T-cell (primary cell): ENCODE measurements at regions not wholly inside any gene's neighbourhood (a gene's known extent, or its start where the extent isn't known, plus 50 kb on each side); places are given as distances from the start of the nearest gene placed in this dataset.
A peak's percentile ranks its signal among the peaks of the same experiment; 100 is the strongest.
"Not testable (repeated sequence)": the region's sequence is repeated elsewhere in the genome, so short reads cannot be mapped to it uniquely, and the experiment has no call there.

Experiments used
- ATAC-seq, 4 experiments: fragments of 200-7000 bp in 3 of 4; fragments of 150-1000 bp in 1 of 4; cut with Tn5 transposase; replicated peaks in 1 of 4; 1 replicate in 3 of 4; 2 replicates in 1 of 4; pipeline ENCODE4 v1.10.0; 2021; ENCODE audit warnings: moderate library complexity in 3 of 4, mild to moderate bottlenecking in 2 of 4, moderate number of reproducible peaks in 1 of 4
- CTCF ChIA-PET, 2 donors: fragments of 300-600 bp; sonication (Branson Sonifier 250); formaldehyde crosslinking; loops; one replicate each; lab custom pipeline; 2022; ENCODE audit warnings: antibody characterized with exemption in 2 of 2; lab: Charles Lee
- POLR2A ChIA-PET, 2 donors: fragments of 300-600 bp; sonication (Branson Sonifier 250); formaldehyde crosslinking; loops; one replicate each; lab custom pipeline; 2022; ENCODE audit warnings: antibody characterized with exemption in 2 of 2; lab: Charles Lee
- DNase-seq, 35 experiments: peaks; one replicate each; pipeline versions ENCODE4 v3.0.0 to v3.0.0-alpha.2; 2013 to 2023
- H3K27ac ChIP-seq: one replicate; pipeline ENCODE4 v1.5.1; 2013; ENCODE audit warnings: low read length
- H3K27me3 ChIP-seq, 2 experiments: replicated peaks in 1 of 2; 1 replicate in 1 of 2; 2 replicates in 1 of 2; pipeline versions ENCODE4 v1.6.1 to v1.7.0; 2013; ENCODE audit warnings: low read length in 1 of 2, mixed read lengths in 1 of 2; ENCODE audit not compliant: control insufficient read depth in 2 of 2, insufficient read depth in 2 of 2; ENCODE audit errors: extremely low read depth in 1 of 2
- H3K36me3 ChIP-seq, 2 donors: 1 replicate in 1 of 2; 2 replicates in 1 of 2; pipeline versions ENCODE4 v1.6.1 to v1.7.0; 2013; ENCODE audit warnings: low read length in 1 of 2; ENCODE audit not compliant: control insufficient read depth in 2 of 2, insufficient read depth in 1 of 2; ENCODE audit errors: extremely low read depth in 1 of 2
- H3K4me1 ChIP-seq, 2 experiments: 1 replicate in 1 of 2; 2 replicates in 1 of 2; pipeline versions ENCODE4 v1.6.1 to v1.7.0; 2013; ENCODE audit warnings: low read length in 2 of 2, mixed read lengths in 1 of 2; ENCODE audit not compliant: insufficient read depth in 2 of 2, control insufficient read depth in 1 of 2; ENCODE audit errors: extremely low read depth in 1 of 2
- H3K4me3 ChIP-seq, 2 donors: 1 replicate in 1 of 2; 2 replicates in 1 of 2; pipeline versions ENCODE4 v1.5.1 to v1.7.0; 2013; ENCODE audit warnings: mild to moderate bottlenecking in 2 of 2, low read length in 1 of 2, moderate library complexity in 1 of 2; ENCODE audit not compliant: control insufficient read depth in 1 of 2; ENCODE audit errors: extremely low read depth in 1 of 2
- H3K9me3 ChIP-seq: 2 replicates; pipeline ENCODE4 v1.7.0; 2013
- H3K27ac Mint-ChIP-seq, 2 donors: one replicate each; pipeline ENCODE4 v1.8.0; 2020 to 2021; ENCODE audit warnings: mild to moderate bottlenecking in 2 of 2, mixed read lengths in 2 of 2
- H3K27me3 Mint-ChIP-seq, 2 donors: one replicate each; pipeline ENCODE4 v1.8.0; 2021 to 2022; ENCODE audit warnings: mixed read lengths in 2 of 2
- H3K36me3 Mint-ChIP-seq: one replicate; pipeline ENCODE4 v1.8.0; 2021; ENCODE audit warnings: mixed read lengths
- H3K4me1 Mint-ChIP-seq, 3 donors: one replicate each; pipeline ENCODE4 v1.8.0; 2020 to 2022; ENCODE audit warnings: mixed read lengths in 3 of 3, mild to moderate bottlenecking in 1 of 3
- H3K4me3 Mint-ChIP-seq, 3 donors: one replicate each; pipeline ENCODE4 v1.8.0; 2020 to 2022; ENCODE audit warnings: mild to moderate bottlenecking in 3 of 3, mixed read lengths in 3 of 3, moderate library complexity in 3 of 3
- H3K9me3 Mint-ChIP-seq, 3 donors: one replicate each; pipeline ENCODE4 v1.8.0; 2020 to 2022; ENCODE audit warnings: mixed read lengths in 3 of 3
- WGBS: methylation state at CpG from one replicate; pipeline ENCODE4 v1.1.5; 2013; ENCODE audit warnings: missing lambda C conversion rate; ENCODE audit not compliant: insufficient coverage; 5-methylcytosine and 5-hydroxymethylcytosine counted together

DNA sequence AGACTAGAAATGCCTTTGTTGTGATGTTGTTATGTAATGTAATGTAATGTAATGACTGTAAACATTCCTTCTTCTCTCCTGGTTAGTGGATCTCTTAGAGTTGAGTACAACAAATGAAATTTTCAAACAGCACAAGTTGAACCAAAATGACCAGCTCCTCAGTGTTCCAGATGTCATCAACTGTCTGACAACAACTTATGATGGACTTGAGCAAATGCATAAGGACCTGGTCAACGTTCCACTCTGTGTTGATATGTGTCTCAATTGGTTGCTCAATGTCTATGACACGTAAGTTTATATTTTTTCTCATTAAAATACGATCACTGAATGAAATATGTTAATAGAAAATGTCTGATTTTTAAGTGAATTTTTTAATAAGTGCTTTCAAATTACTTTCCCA lies 496.7 kb downstream of the UTRN start:
- DNase-seq: no peak
- Mint-ChIP-seq H3K27me3 (no peaks in the 10 kb centered on the region), H3K36me3 (peaks cover 51% of the 10 kb centered on the region), H3K27ac (no peak overlapping the region), H3K4me3 (no peak overlapping the region), H3K4me1 (peaks cover 0 to 11% (median 2%) of the 10 kb centered on the region in 3 donors), H3K9me3 (no peaks in the 10 kb centered on the region)
- Histone ChIP-seq H3K27ac (no peak overlapping the region), H3K4me1 (no peaks in the 10 kb centered on the region), H3K4me3 (no peak overlapping the region), H3K36me3 (peaks cover 0 to 24% of the 10 kb centered on the region in 2 donors), H3K9me3 (no peaks in the 10 kb centered on the region), H3K27me3 (no peaks in the 10 kb centered on the region)
- POLR2A ChIA-PET: interaction anchor here in 1 of 2 donors (0.6 kb wide), 1 partner anchor 64 kb away, joined by 3 read pairs; no protein-coding TSS in a partner anchor
- no CpG with 5 or more reads among the region's 3 CpGs for WGBS
- CTCF ChIA-PET: interaction anchor here in 1 of 2 donors (0.9 to 1.1 kb wide), 2 partner anchors 13 to 199 kb away, joined by 3 read pairs; no protein-coding TSS in a partner anchor
- ATAC-seq: no peak

DNA sequence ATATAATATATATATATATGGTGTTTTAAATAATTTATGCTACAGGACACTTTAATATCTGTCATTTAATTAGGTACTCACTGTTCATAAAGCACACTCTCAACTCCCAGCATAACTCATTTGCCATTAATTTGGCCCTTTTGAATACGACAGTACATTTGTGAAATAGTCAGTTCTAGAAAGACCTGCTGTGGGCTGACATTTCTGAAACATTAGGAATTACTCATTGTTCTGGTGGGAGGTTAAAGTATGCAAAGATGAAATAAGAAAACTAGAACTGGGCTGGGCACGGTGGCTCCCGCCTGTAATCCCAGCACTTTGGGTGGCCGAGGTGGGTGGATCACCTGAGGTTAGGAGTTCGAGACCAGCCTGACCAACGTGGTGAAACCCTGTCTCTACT lies 497.5 kb downstream of the UTRN start:
- H3K4me1 ChIP-seq: no peaks in the 10 kb centered on the region
- 63% methylated on average over 1 of the region's 6 CpGs for WGBS
- ChIA-PET CTCF (interaction anchor here in 1 of 2 donors (0.9 to 1.1 kb wide), 2 partner anchors 14 to 200 kb away, joined by 3 read pairs; no protein-coding TSS in a partner anchor), POLR2A (interaction anchor here in 1 of 2 donors (0.6 kb wide), 1 partner anchor 65 kb away, joined by 3 read pairs; no protein-coding TSS in a partner anchor)
- Mint-ChIP-seq H3K27ac (no peak overlapping the region), H3K27me3 (no peaks in the 10 kb centered on the region), H3K36me3 (peaks cover 51% of the 10 kb centered on the region), H3K4me3 (no peak overlapping the region), H3K9me3 (no peaks in the 10 kb centered on the region), H3K4me1 (peaks cover 0 to 8% (median 2%) of the 10 kb centered on the region in 3 donors)
- no peak overlapping the region for H3K27ac ChIP-seq
- peaks cover 0 to 22% of the 10 kb centered on the region in 2 donors for H3K36me3 ChIP-seq
- ATAC-seq (no peak), DNase-seq (no peak)
- H3K9me3 ChIP-seq: no peaks in the 10 kb centered on the region
- H3K27me3 ChIP-seq: no peaks in the 10 kb centered on the region
- no peak overlapping the region for H3K4me3 ChIP-seq

DNA sequence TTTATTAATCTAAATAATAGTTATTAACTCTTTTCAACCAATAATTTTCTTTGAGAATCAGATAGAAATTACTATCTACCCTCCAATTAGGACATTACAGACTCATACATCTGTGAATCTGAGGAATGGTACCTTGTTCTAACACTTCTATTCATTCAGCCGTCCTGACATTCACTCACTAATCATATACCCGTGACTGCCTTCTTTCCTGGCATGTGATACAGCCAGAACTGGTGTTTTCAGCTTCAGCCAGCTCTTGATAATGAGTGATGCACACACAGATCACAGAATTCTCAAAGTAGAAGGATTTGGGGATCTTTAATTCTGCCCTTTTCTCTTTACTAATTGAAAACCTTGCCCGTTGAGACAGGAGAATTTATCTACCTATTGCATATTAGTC lies 499.9 kb downstream of the UTRN start:
- Mint-ChIP-seq H3K9me3 (no peaks in the 10 kb centered on the region), H3K4me3 (no peak overlapping the region), H3K36me3 (peaks cover 52% of the 10 kb centered on the region), H3K27ac (no peak overlapping the region), H3K4me1 (no peaks in the 10 kb centered on the region), H3K27me3 (no peaks in the 10 kb centered on the region)
- POLR2A ChIA-PET: no interaction called here
- Histone ChIP-seq H3K4me3 (no peak overlapping the region), H3K36me3 (peaks cover 0 to 37% of the 10 kb centered on the region in 2 donors), H3K27ac (no peak overlapping the region), H3K27me3 (no peaks in the 10 kb centered on the region), H3K4me1 (no peaks in the 10 kb centered on the region), H3K9me3 (no peaks in the 10 kb centered on the region)
- WGBS: no CpG with 5 or more reads among the region's 3 CpGs
- CTCF ChIA-PET: no interaction called here
- no peak for DNase-seq
- no peak for ATAC-seq

DNA sequence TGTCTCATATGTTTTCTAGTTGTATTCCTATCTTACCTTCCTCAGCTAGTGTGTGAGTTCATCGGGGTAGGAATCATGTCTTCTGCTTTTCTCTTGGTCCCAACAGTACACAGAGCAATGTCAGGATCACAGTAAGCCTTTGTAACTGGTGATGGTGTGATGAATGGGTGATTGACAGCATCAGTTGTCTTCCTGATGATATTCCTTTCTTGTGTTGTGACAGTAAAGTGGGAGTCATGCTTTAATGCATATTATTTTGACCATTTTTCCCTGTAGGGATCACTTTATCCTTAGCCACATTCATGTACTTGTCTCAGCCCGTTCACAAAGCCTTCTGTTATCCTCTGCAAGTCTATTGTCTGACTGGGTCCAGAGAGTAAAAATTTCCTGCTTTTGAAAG lies 501.7 kb downstream of the UTRN start:
- CTCF ChIA-PET: no interaction called here
- no peak overlapping the region for H3K27ac Mint-ChIP-seq

DNA sequence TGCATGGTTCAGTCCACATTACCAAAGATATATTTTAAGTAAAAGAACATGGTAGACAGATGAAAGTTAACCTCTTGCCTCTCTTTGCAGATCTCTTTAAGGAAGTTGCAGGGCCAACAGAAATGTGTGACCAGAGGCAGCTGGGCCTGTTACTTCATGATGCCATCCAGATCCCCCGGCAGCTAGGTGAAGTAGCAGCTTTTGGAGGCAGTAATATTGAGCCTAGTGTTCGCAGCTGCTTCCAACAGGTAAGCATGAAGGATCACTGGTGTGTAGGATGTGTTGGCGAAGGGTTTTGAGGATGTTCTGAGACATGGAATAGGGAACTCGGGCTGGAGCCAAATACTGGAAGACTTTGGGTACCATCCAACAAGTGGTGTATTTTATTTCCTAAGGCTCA lies 508.6 kb downstream of the UTRN start:
- peaks cover 7 to 17% (median 8%) of the 10 kb centered on the region in 3 donors for H3K9me3 Mint-ChIP-seq
- H3K27me3 Mint-ChIP-seq: no peaks in the 10 kb centered on the region
- no peak for ATAC-seq

More for the DNA sequence above, 501.7 kb downstream of the UTRN start:
- no peak overlapping the region for H3K27ac ChIP-seq
- H3K4me1 Mint-ChIP-seq: no peaks in the 10 kb centered on the region
- H3K9me3 ChIP-seq: no peaks in the 10 kb centered on the region
- no peak overlapping the region for H3K4me3 Mint-ChIP-seq
- H3K4me1 ChIP-seq: no peaks in the 10 kb centered on the region
- peaks cover 56% of the 10 kb centered on the region for H3K36me3 Mint-ChIP-seq
- WGBS: no CpG with 5 or more reads among the region's 2 CpGs
- ATAC-seq (no peak), DNase-seq (no peak)
- H3K27me3 Mint-ChIP-seq: no peaks in the 10 kb centered on the region
- no peaks in the 10 kb centered on the region for H3K9me3 Mint-ChIP-seq
- no peaks in the 10 kb centered on the region for H3K27me3 ChIP-seq
- POLR2A ChIA-PET: no interaction called here
- no peak overlapping the region for H3K4me3 ChIP-seq
- H3K36me3 ChIP-seq: peaks cover 0 to 40% of the 10 kb centered on the region in 2 donors

DNA sequence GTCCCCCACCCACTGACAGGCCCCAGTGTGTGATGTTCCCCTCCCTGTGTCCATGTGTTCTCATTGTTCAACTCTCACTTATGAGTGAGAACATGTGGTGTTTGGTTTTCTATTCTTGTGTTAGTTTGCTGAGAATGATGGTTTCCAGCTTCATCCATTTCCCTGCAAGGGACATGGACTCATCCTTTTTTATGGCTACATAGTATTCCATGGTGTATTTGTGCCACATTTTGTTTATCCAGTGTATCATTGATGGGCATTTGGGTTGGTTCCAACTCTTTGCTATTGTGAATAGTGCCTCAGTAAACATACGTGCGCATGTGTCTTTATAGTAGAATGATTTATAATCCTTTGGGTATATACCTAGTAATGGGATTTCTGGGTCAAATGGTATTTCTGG lies 509.9 kb downstream of the UTRN start:
- peaks cover 14 to 54% of the 10 kb centered on the region in 2 donors for H3K36me3 ChIP-seq
- CTCF ChIA-PET, H3K4me1 Mint-ChIP-seq, H3K9me3 ChIP-seq, POLR2A ChIA-PET, H3K4me3 Mint-ChIP-seq, H3K27me3 ChIP-seq, H3K27me3 Mint-ChIP-seq, ATAC-seq, DNase-seq, H3K4me3 ChIP-seq, H3K27ac ChIP-seq, H3K4me1 ChIP-seq: not testable (repeated sequence)
- no CpG with 5 or more reads among the region's 2 CpGs for WGBS
- peaks cover 82% of the 10 kb centered on the region for H3K36me3 Mint-ChIP-seq
- peaks cover 7 to 17% (median 8%) of the 10 kb centered on the region in 3 donors for H3K9me3 Mint-ChIP-seq
- H3K27ac Mint-ChIP-seq: peak overlapping the region in 1 of 2 donors; percentile 57

More for the DNA sequence above, 508.6 kb downstream of the UTRN start:
- Histone ChIP-seq H3K36me3 (peaks cover 12 to 59% of the 10 kb centered on the region in 2 donors), H3K4me1 (no peaks in the 10 kb centered on the region), H3K27me3 (no peaks in the 10 kb centered on the region), H3K4me3 (no peak overlapping the region), H3K9me3 (no peaks in the 10 kb centered on the region), H3K27ac (no peak overlapping the region)
- 93% methylated on average over 3 of the region's 4 CpGs for WGBS
- POLR2A ChIA-PET: interaction anchor here in 1 of 2 donors (0.6 kb wide), 1 partner anchor 152 kb away, joined by 4 read pairs; no protein-coding TSS in a partner anchor
- Mint-ChIP-seq H3K36me3 (peaks cover 80% of the 10 kb centered on the region), H3K4me1 (peaks cover 0 to 4% (median 0%) of the 10 kb centered on the region in 3 donors), H3K27ac (no peak overlapping the region), H3K4me3 (no peak overlapping the region)
- CTCF ChIA-PET: interaction anchor here in 1 of 2 donors (0.7 kb wide), 1 partner anchor 187 kb away, joined by 3 read pairs; no protein-coding TSS in a partner anchor
- no peak for DNase-seq
